T-helper 2 cell treated with Interferon-gamma antibody and Interleukin-4, amounts not matched to agents 5 μg/mL and 100 μg/mL, for 36 hours (primary cell): ENCODE measurements at regions not wholly inside any gene's neighbourhood (a gene's known extent, or its start where the extent isn't known, plus 50 kb on each side); places are given as distances from the start of the nearest gene placed in this dataset.

Experiments
- DNase-seq: peaks from one replicate; pipeline ENCODE4 v3.0.0; 2021; ENCODE audit warnings: low spot score
- H3K27ac Mint-ChIP-seq: one replicate; pipeline ENCODE4 v1.8.0; 2021; ENCODE audit warnings: mild to moderate bottlenecking, mixed read lengths
- H3K27me3 Mint-ChIP-seq: one replicate; pipeline ENCODE4 v1.8.0; 2021; ENCODE audit warnings: low read depth, mixed read lengths
- H3K36me3 Mint-ChIP-seq: one replicate; pipeline ENCODE4 v1.8.0; 2021; ENCODE audit warnings: low read depth, mixed read lengths
- H3K4me1 Mint-ChIP-seq: one replicate; pipeline ENCODE4 v1.8.0; 2021; ENCODE audit warnings: low read depth, mixed read lengths
- H3K4me3 Mint-ChIP-seq: one replicate; pipeline ENCODE4 v1.8.0; 2022; ENCODE audit warnings: mild to moderate bottlenecking, moderate library complexity, mixed read lengths
- H3K9me3 Mint-ChIP-seq: one replicate; pipeline ENCODE4 v1.8.0; 2021; ENCODE audit warnings: mixed read lengths

- H3K27ac Mint-ChIP-seq: no peak overlapping the region
- no peak for DNase-seq
- H3K36me3 Mint-ChIP-seq: no peaks in the 10 kb centered on the region
- H3K9me3 Mint-ChIP-seq: no peaks in the 10 kb centered on the region
- no peak overlapping the region for H3K4me3 Mint-ChIP-seq
- peaks cover 11% of the 10 kb centered on the region for H3K27me3 Mint-ChIP-seq
- no peaks in the 10 kb centered on the region for H3K4me1 Mint-ChIP-seq
These were observed 52.3 kb upstream of the HOPX start for GRCh38 chr4:56733352-56733751.

GRCh38 chr4:56732301-56732700 lies 51.2 kb upstream of the HOPX start:
- Mint-ChIP-seq H3K36me3 (no peaks in the 10 kb centered on the region), H3K4me1 (no peaks in the 10 kb centered on the region), H3K27me3 (peaks cover 8% of the 10 kb centered on the region), H3K9me3 (no peaks in the 10 kb centered on the region), H3K27ac (no peak overlapping the region), H3K4me3 (no peak overlapping the region)
- DNase-seq: no peak

- Mint-ChIP-seq H3K9me3 (no peaks in the 10 kb centered on the region), H3K27ac (no peak overlapping the region)
These were observed 50.8 kb upstream of the HOPX start for GRCh38 chr4:56731857-56732256.

More at GRCh38 chr4:56731857-56732256, 50.8 kb upstream of the HOPX start:
- DNase-seq: no peak
- Mint-ChIP-seq H3K36me3 (no peaks in the 10 kb centered on the region), H3K4me1 (no peaks in the 10 kb centered on the region), H3K27me3 (peaks cover 8% of the 10 kb centered on the region), H3K4me3 (no peak overlapping the region)
